WI38 (cell line): ENCODE measurements at regions not wholly inside any gene's neighbourhood (a gene's known extent, or its start where the extent isn't known, plus 50 kb on each side); places are given as distances from the start of the nearest gene placed in this dataset.
"Not testable (repeated sequence)": the region's sequence is repeated elsewhere in the genome, so short reads cannot be mapped to it uniquely, and the experiment has no call there.

Experiments
- H3K4me3 ChIP-seq: 2 replicates; pipeline ENCODE4 v1.5.1; 2011; ENCODE audit warnings: low read depth, mild to moderate bottlenecking, control low read depth, low read length
- TF ChIP-seq, protein P1 (sequence below): IDR thresholded peaks from 2 replicates; pipeline ENCODE4 v1.5.1; 2012; ENCODE audit warnings: low read depth, mild to moderate bottlenecking, control low read depth, low read length

DNA sequence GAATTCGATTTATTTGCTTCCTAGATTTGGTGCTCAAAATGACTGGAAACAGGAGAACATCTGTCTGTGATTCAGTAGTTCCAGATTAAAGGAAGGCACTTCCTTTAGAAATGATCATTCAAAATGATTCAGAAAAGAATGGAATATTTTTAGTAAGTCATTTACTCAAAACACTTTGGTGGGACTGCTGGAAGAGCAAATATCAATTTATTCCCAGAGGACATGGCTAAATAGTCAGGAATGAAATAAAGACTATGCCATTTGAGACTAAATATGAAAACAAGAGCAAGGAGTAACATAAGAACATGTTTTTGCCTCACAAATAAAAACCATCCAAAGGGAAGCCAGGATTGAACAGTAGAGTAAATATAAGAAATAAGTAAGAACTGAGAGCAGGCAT is 138.6 kb upstream of the RASA1 start:
- H3K4me3 ChIP-seq: no peak overlapping the region
- TF ChIP-seq, protein P1, sequence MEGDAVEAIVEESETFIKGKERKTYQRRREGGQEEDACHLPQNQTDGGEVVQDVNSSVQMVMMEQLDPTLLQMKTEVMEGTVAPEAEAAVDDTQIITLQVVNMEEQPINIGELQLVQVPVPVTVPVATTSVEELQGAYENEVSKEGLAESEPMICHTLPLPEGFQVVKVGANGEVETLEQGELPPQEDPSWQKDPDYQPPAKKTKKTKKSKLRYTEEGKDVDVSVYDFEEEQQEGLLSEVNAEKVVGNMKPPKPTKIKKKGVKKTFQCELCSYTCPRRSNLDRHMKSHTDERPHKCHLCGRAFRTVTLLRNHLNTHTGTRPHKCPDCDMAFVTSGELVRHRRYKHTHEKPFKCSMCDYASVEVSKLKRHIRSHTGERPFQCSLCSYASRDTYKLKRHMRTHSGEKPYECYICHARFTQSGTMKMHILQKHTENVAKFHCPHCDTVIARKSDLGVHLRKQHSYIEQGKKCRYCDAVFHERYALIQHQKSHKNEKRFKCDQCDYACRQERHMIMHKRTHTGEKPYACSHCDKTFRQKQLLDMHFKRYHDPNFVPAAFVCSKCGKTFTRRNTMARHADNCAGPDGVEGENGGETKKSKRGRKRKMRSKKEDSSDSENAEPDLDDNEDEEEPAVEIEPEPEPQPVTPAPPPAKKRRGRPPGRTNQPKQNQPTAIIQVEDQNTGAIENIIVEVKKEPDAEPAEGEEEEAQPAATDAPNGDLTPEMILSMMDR: no peak

DNA sequence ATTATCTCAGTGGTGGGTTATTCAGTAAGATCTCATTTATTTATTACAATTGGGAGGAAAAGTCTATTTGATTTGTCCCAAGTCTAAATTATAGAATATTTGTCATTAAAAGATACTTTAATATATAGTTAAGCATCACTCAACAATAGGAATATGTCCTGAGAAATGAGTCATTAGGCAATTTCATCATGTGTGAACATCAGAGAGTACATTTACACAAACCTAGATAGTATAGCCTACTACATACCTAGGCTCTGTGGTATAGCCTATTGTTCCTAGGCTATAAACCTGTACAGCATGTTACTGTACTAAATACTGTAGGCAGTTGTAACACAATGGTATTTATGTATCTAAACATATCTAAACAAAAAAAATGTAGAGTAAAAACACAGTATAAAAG is 135.0 kb upstream of the RASA1 start:
- no peak overlapping the region for H3K4me3 ChIP-seq
- TF ChIP-seq, protein P1: no peak

DNA sequence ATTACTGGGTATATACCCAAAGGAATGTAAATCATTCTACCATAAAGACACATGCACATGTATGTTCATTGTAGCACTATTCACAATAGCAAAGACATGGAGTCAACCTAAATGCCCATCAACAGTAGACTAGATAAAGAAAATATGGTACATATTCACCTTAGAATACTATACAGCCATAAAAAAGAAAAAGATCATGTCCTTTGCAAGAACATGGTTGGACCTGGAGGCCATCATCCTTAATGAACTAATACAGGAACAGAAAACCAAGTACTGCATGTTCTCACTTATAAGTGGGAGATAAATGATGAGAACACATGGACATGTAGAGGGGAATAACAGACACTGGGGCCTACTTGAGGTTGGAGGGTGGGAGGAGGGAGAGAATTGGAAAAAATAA is 133.2 kb upstream of the RASA1 start:
- H3K4me3 ChIP-seq: not testable (repeated sequence)

DNA sequence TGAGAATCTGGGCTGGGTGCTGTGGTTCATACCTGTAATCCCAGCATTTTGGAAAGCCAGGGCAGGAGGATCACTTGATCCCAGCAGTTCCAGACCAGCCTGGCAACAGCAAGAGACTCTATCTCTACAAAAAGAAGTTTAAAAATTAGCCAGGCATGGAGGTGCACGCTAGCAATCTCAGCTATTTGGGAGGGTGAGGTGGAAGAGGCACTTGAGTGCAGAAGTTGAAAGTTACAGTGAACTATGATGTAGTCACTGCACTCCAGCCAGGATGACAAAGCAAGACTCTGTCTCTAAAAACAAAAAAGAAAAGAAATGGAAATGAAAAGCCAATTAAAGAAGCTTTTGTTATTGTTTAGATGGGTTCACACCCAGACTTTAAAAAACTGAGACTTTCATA is 131.6 kb upstream of the RASA1 start:
- H3K4me3 ChIP-seq: no peak overlapping the region
- TF ChIP-seq, protein P1: no peak

DNA sequence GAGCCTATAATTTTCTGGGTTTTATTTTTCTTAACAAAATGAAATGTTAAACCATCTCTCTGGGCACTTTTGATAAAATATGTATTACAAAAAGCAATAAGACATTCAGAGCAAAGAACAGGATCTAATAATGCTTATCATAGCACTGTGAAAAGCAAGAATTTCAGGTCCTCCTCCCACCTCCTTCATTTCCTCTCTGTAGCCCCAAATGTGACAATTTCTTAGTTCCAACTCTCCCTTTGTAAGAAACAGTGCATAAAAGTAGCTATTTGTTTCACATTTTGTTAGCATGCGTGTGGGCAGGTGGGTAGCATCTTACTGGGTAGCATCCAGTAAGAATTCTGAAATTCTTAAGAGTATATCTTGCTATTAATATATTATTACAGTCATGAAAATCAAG is 130.9 kb upstream of the RASA1 start:
- TF ChIP-seq, protein P1: no peak
- no peak overlapping the region for H3K4me3 ChIP-seq

DNA sequence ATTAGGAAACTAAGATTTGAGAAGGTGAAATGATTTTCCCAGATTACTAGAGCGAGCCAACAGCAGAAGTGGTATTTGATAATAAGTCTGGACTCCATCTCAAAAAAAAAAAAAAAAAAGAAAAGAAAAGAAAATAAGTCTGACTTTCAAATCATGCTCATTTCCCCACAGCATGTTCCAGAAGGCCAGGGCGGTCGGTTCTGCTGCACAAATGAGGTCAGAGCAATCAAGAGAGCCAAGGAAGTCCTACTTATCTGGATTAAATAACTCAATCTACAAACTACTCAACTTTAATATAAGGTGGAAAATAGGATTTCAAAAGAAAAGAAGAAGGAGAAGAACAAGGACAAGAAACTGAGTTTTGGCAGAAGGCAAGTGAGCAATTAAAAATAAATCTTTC is 130.4 kb upstream of the RASA1 start:
- TF ChIP-seq, protein P1: no peak
- H3K4me3 ChIP-seq: no peak overlapping the region

DNA sequence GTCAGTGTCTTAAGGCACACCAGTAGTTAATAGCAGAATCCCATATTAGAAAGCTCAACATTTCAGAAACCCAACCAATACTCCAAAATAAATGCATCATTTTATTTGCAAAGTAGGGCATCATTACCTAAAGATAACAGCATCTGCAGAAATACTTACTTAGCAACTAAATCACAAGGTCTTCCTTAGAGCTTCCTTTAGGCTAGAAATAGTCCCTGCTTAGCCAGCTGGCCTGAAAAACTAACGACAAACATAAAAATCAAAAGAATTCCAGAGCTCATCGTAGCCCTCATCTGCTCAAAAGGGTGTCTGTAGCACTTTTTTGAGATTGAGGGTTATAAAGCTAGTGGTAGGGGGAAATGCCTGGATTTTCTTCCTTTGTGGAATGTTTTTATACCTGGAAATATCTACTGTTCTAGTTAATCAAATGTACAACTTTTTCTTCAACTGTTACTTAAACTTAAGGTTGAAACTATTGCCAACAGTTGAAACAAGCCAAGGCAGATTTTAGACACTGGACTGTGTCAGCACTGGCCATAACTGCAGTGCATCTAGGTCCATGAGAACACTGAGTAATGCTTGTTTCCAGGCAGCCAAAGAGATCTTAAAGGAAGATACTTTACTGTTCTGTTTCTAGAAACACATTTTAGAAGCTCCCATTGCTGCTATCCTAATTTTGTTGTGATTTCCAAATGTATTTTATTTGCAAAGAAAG is 129.4 kb upstream of the RASA1 start:
- H3K4me3 ChIP-seq: no peak overlapping the region
- TF ChIP-seq, protein P1: no peak

DNA sequence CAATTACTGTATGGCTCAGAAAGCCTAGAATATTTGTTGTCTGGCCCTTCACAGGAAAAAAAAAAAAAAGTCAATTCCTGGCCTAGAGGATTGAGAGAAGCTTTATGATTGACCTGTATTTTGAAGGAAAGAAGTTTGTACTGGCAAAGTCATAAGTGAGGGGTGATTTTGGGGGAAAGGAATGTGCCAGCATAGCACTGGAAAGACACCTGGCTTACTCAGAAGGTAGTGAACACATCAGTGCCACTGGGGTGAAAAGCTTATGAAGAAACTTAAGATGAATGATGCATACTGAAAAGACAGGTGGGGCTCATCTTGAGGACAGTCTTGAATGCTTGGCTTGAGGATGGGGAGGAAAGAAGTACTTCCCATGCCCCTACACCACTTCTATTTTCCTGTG is 127.9 kb upstream of the RASA1 start:
- H3K4me3 ChIP-seq: no peak overlapping the region
- TF ChIP-seq, protein P1: no peak
